ENCODE measurements at regions not wholly inside any gene's neighbourhood (a gene's known extent, or its start where the extent isn't known, plus 50 kb on each side); places are given as distances from the start of the nearest gene placed in this dataset.

DNA sequence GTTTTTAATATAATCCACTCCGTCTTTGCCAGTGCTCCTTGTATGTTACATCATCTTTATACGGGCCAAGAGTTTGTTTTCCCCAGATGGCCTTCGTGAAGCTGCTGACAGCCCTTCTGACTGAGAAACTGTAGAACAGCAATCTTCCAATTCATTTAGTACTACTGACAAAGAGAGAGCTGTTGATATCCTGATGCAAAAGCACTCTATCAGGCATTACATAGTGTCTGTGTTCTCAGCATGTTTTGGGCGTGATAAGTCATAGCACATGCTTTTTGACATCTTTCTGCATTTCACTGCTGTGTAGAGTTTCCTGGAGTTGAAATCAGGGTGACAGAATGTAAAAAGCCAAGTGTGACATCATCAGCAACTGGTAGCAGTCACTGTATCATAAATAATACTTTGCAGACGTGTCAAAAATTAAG lies 746.3 kb upstream of the FAM241A start:
- DNase-seq (no peak), ATAC-seq (peak in 2 of 4 donors; percentile 40 to 52), FAIRE-seq (no peak)
- intact Hi-C loops (cut with DNase I) = no loop called here
- TF ChIP-seq, protein P1, sequence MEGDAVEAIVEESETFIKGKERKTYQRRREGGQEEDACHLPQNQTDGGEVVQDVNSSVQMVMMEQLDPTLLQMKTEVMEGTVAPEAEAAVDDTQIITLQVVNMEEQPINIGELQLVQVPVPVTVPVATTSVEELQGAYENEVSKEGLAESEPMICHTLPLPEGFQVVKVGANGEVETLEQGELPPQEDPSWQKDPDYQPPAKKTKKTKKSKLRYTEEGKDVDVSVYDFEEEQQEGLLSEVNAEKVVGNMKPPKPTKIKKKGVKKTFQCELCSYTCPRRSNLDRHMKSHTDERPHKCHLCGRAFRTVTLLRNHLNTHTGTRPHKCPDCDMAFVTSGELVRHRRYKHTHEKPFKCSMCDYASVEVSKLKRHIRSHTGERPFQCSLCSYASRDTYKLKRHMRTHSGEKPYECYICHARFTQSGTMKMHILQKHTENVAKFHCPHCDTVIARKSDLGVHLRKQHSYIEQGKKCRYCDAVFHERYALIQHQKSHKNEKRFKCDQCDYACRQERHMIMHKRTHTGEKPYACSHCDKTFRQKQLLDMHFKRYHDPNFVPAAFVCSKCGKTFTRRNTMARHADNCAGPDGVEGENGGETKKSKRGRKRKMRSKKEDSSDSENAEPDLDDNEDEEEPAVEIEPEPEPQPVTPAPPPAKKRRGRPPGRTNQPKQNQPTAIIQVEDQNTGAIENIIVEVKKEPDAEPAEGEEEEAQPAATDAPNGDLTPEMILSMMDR (IDR thresholded peaks at IDR 0.05) = no peak
- H3K4me1 ChIP-seq = no peaks in the 10 kb centered on the region
- no peaks in the 10 kb centered on the region for H3K36me3 ChIP-seq
- no peaks in the 10 kb centered on the region for H3K9me3 ChIP-seq
- no peak overlapping the region for H3K4me3 ChIP-seq
- 24 to 32% methylated on average over 5 of the region's 5 CpGs for WGBS, 2 donors
- no peak overlapping the region for H3K27ac ChIP-seq
- H3K27me3 ChIP-seq = no peaks in the 10 kb centered on the region

DNA sequence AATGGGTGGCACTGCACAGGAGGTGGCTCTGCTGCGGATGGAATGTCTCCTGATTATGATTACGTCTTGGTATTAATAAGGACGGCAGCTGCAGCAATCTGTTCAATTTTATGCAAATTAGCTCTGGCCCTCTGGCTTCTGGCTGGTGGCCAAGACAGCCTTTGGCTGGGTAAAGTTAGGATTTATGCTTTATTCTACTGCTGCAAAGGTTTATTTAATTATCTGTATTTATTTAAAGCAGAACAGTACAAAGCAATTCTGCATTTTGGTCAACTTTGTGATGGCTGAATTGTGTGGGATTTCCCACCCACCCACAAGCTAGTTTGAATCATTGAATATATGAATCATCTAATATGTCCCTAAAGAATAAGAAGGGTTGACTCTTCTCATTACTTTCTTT lies 745.6 kb upstream of the FAM241A start:
- no peaks in the 10 kb centered on the region for H3K4me1 ChIP-seq
- TF ChIP-seq, protein P1 (IDR thresholded peaks at IDR 0.05) = no peak
- no peaks in the 10 kb centered on the region for H3K27me3 ChIP-seq
- H3K9me3 ChIP-seq = no peaks in the 10 kb centered on the region
- DNase-seq (no peak), ATAC-seq (no peak), FAIRE-seq (no peak)
- intact Hi-C loops (cut with DNase I) = no loop called here
- WGBS, 2 donors = 45 to 52% methylated on average over 3 of the region's 3 CpGs
- no peak overlapping the region for H3K27ac ChIP-seq
- no peak overlapping the region for H3K4me3 ChIP-seq
- no peaks in the 10 kb centered on the region for H3K36me3 ChIP-seq

DNA sequence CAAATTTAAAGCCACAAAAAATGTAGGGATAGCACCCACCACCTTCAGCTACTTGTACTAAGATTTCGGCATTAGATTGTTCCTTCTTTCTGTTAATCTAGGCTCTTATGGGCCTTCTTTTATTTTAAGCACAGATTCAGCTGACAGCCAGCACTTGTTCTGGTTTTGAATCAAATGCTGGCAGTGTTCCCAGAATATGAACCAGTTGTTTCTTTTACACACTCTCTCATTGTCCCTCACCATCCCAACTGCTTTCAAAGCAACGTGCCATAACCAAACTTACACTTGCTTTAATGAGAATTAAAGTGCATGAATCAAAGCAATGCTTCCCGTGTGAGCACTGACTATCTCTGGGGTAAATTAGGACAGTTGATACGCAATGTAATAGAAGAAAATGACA lies 744.5 kb upstream of the FAM241A start:
- intact Hi-C loops (cut with DNase I) = no loop called here
- Histone ChIP-seq H3K4me1 (no peaks in the 10 kb centered on the region), H3K36me3 (no peaks in the 10 kb centered on the region), H3K27ac (no peak overlapping the region), H3K9me3 (no peaks in the 10 kb centered on the region), H3K4me3 (no peak overlapping the region), H3K27me3 (no peaks in the 10 kb centered on the region)
- ATAC-seq = no peak
- TF ChIP-seq, protein P1 (IDR thresholded peaks at IDR 0.05) = no peak
- 29 to 47% methylated on average over 4 of the region's 4 CpGs for WGBS, 2 donors
- no peak for DNase-seq
- no peak for FAIRE-seq

DNA sequence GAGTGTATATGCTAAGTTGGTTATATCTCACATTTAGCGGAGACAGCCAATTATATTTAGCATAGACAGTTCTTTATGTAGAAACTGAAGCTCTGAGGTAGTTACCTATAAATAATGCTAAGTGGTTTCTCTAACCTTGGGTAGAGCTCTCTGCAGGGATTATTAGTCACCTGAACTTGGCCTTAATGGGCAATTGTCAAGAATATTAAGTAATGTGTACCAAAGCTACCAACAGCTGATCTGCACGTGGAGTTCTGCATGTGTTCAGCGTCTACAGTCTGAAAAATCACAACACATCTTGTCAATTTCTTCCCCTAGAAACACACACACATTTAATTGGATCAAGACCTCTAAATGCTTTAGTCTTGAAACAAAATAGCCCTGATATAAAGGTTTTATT lies 740.6 kb upstream of the FAM241A start:
- no peak for ATAC-seq
- H3K9me3 ChIP-seq = no peaks in the 10 kb centered on the region
- DNase-seq = no peak
- H3K27me3 ChIP-seq = no peaks in the 10 kb centered on the region
- WGBS, 2 donors = 30 to 39% methylated on average over 3 of the region's 3 CpGs
- FAIRE-seq = no peak
- intact Hi-C loops (cut with DNase I) = no loop called here
- no peak overlapping the region for H3K4me3 ChIP-seq
- no peaks in the 10 kb centered on the region for H3K36me3 ChIP-seq
- TF ChIP-seq, protein P1 (IDR thresholded peaks at IDR 0.05) = no peak
- H3K27ac ChIP-seq = no peak overlapping the region
- no peaks in the 10 kb centered on the region for H3K4me1 ChIP-seq

DNA sequence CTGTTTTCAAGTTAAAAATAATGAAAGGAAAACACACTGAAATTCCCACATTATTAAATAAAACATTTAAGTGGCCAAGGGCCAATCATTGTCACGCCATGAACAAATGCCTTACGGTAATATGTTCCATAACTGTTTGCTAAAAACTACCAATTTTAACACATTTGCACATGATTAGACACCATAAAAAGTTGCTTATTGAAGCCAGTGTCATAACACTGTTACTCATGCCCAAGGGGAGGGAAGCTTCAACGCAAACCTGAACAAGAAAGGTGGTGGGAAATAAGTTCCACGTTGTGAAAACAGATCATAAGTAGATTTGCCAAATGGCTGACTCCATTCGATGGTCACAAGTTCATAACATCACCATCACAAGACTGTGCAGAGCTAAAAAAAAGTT lies 739.3 kb upstream of the FAM241A start:
- TF ChIP-seq, protein P1 (IDR thresholded peaks at IDR 0.05) = no peak
- DNase-seq = no peak
- 51 to 64% methylated on average over 5 of the region's 5 CpGs for WGBS, 2 donors

More for the DNA sequence above, 739.3 kb upstream of the FAM241A start:
- Histone ChIP-seq H3K9me3 (no peaks in the 10 kb centered on the region), H3K27ac (no peak overlapping the region), H3K36me3 (no peaks in the 10 kb centered on the region), H3K4me1 (no peaks in the 10 kb centered on the region), H3K4me3 (no peak overlapping the region), H3K27me3 (no peaks in the 10 kb centered on the region)
- ATAC-seq (no peak), FAIRE-seq (no peak)
- intact Hi-C loops (cut with DNase I) = no loop called here
